ENCODE measurements at regions not wholly inside any gene's neighbourhood (a gene's known extent, or its start where the extent isn't known, plus 50 kb on each side); places are given as distances from the start of the nearest gene placed in this dataset.

DNA sequence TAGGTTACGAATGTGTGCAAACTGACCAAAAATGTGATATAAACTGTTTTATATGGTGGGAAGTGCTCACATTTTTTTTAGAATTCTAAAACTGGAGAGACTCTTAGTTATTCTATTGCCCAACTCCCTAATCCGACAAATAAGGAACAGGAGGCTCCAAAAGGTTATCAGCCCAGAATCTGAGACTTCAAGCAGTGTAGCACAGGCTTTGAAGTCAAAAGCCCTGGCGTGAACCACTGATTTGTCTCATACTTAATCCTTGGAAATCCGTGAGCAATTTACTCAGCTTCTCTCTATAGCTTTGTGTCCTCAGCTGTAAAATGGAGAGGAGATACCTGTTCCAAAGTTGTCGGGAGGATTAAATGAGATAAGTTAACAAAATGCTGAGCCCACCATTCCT is 368.8 kb upstream of the SASH1 start:
- TF ChIP-seq, protein P1, sequence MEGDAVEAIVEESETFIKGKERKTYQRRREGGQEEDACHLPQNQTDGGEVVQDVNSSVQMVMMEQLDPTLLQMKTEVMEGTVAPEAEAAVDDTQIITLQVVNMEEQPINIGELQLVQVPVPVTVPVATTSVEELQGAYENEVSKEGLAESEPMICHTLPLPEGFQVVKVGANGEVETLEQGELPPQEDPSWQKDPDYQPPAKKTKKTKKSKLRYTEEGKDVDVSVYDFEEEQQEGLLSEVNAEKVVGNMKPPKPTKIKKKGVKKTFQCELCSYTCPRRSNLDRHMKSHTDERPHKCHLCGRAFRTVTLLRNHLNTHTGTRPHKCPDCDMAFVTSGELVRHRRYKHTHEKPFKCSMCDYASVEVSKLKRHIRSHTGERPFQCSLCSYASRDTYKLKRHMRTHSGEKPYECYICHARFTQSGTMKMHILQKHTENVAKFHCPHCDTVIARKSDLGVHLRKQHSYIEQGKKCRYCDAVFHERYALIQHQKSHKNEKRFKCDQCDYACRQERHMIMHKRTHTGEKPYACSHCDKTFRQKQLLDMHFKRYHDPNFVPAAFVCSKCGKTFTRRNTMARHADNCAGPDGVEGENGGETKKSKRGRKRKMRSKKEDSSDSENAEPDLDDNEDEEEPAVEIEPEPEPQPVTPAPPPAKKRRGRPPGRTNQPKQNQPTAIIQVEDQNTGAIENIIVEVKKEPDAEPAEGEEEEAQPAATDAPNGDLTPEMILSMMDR (IDR thresholded peaks at IDR 0.05; ENCODE audit: low read length): no peak
- TF ChIP-seq EZH2 (IDR thresholded peaks at IDR 0.05; ENCODE audit: borderline replicate concordance, low read length): no peak

All from OCI-LY1 (cell line).